ENCODE measurements at regions not wholly inside any gene's neighbourhood (a gene's known extent, or its start where the extent isn't known, plus 50 kb on each side); places are given as distances from the start of the nearest gene placed in this dataset.

DNA sequence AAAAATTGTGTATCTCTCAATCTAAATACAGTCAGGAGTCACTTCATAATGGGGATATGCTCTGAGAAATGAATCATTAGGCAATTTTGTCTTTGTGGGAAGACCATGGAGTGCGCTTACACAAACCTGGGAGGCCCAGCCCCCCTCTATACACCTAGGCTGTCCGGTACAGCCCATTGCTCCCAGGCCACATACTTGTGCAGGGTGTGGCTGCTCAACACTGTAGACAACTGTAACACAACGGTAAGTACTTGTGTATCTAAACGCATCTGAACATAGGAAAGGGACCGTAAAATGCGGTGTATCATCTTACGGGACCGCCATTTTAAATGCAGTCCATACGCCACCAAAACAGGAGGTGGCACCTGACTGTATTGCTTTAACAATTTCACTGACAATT lies 58.0 kb upstream of the FRMD1 start:
- no peaks in the 10 kb centered on the region for H3K9me3 ChIP-seq (ENCODE audit: control insufficient read depth, insufficient read depth, low read length)
- no peak overlapping the region for H3K23ac ChIP-seq (ENCODE audit: low read depth, low read length)
- no peak overlapping the region for H2AK5ac ChIP-seq (ENCODE audit: low read depth, low read length)
- H3K27ac ChIP-seq (ENCODE audit: insufficient read depth, low read length) = no peak overlapping the region
- H2AK9ac ChIP-seq (replicated peaks; ENCODE audit: low read depth, low read length, poor library complexity) = no peak overlapping the region
- ATAC-seq (ENCODE audit: low read depth) = no peak
- POLR2A ChIA-PET (ENCODE audit: unreplicated experiment) = no interaction called here
- H3K18ac ChIP-seq (ENCODE audit: low read depth, low read length) = no peak overlapping the region
- intact Hi-C loops (cut with micrococcal nuclease) = no loop called here
- no peak overlapping the region for H2BK5ac ChIP-seq (ENCODE audit: low read depth, low read length, poor library complexity, severe bottlenecking)
- no peak overlapping the region for H2BK120ac ChIP-seq (ENCODE audit: low read depth, low read length)
- no peak overlapping the region for H3K4me3 ChIP-seq (ENCODE audit: insufficient read depth, low read depth, low read length)
- TF ChIP-seq BHLHE40 (IDR thresholded peaks at IDR 0.05; ENCODE audit: low read depth, low read length) (no peak), MAZ (IDR thresholded peaks at IDR 0.05; ENCODE audit: borderline replicate concordance, low read depth, low read length) (no peak), MXI1 (IDR thresholded peaks at IDR 0.05; ENCODE audit: borderline replicate concordance, low read depth, low read length) (no peak)
- H2BK15ac ChIP-seq (ENCODE audit: low read depth, low read length) = no peak overlapping the region
- peaks cover 2% of the 10 kb centered on the region; the same call in 1 of the 2 replicates for H3K4me1 ChIP-seq (ENCODE audit: control insufficient read depth, insufficient read depth, low read length)
- no peak overlapping the region for H4K5ac ChIP-seq (ENCODE audit: low read depth, low read length)
- no peak overlapping the region for H2BK20ac ChIP-seq (ENCODE audit: low read depth, low read length)
- no peak for DNase-seq
- 90% methylated on average over 7 of the region's 9 CpGs; no CpG with 5 or more reads in 1 of the 2 experiments for WGBS, 2 experiments (ENCODE audit: extremely low coverage in 2 of 2, insufficient read length in 1 of 2)
- H3K56ac ChIP-seq (ENCODE audit: extremely low read depth, insufficient read depth, low read length) = no peak overlapping the region
- no peak overlapping the region for H3K4ac ChIP-seq (ENCODE audit: low read depth, low read length)
- H3K79me1 ChIP-seq (ENCODE audit: low read depth in 1 of 2, low read length in 2 of 2) = no peaks in the 10 kb centered on the region
- no peak overlapping the region for H4K91ac ChIP-seq (ENCODE audit: insufficient read depth, low read depth, low read length)
- CTCF ChIA-PET = no interaction called here
- in situ Hi-C loops (cut with MboI; ENCODE audit: low sequenced_read_pairs) = no loop called here
- no peaks in the 10 kb centered on the region for H4K20me1 ChIP-seq (ENCODE audit: insufficient read depth, low read length)
- H3K27me3 ChIP-seq (ENCODE audit: control insufficient read depth, insufficient read depth, low read length) = peaks cover 1% of the 10 kb centered on the region; the same call in 1 of the 2 replicates
- no peak overlapping the region for H3K14ac ChIP-seq (replicated peaks; ENCODE audit: low read depth, low read length)
- no peak overlapping the region for H2AFZ ChIP-seq (replicated peaks; ENCODE audit: low read length, poor library complexity)
- dilution Hi-C loops (cut with HindIII; ENCODE audit: low sequenced_read_pairs, unreplicated experiment) = no loop called here
- H3K4me2 ChIP-seq (ENCODE audit: low read depth, low read length) = no peak overlapping the region
- H3K9me1 ChIP-seq (ENCODE audit: insufficient read depth, low read length) = no peaks in the 10 kb centered on the region
- no peak overlapping the region for H4K8ac ChIP-seq (ENCODE audit: low read depth in 2 of 2, low read length in 2 of 2)
- no peaks in the 10 kb centered on the region for H3K36me3 ChIP-seq (ENCODE audit: control insufficient read depth, insufficient read depth, low read length)
- no peak overlapping the region for H3K9ac ChIP-seq (ENCODE audit: low read depth, low read length)
- no TSS peak for BruUV-seq (replicated peaks)

Measured in IMR-90 (cell line).